ENCODE measurements at regions not wholly inside any gene's neighbourhood (a gene's known extent, or its start where the extent isn't known, plus 50 kb on each side); places are given as distances from the start of the nearest gene placed in this dataset.

DNA sequence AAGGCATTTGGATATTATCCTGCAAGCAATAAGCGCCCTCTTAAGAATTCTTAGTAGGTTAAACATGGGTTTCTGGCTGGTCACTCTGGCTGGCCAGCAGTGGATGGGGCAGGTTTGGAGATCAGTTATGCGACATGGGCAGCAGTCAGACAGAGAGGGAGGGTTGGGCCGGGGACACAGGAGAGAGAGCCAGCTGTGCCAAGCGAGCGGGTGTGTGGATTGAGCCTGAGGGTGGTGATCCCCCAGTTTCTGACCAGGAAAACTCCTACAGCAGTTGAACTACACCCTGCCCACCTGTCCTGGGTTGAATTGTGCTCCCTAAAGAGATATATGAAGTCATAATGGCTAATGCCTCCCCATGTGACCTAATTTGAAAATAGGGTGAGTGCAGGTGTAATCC, 671.2 kb downstream of the TBC1D22A start:
- no peak for TF ChIP-seq RAD21 (IDR thresholded peaks at IDR 0.05; ENCODE audit: low read depth)
- Histone ChIP-seq H3K4me1 (ENCODE audit: control insufficient read depth in 1 of 2, insufficient read depth in 2 of 2, low read length in 2 of 2) (no peaks in the 10 kb centered on the region), H3K9ac (ENCODE audit: low read length) (no peak overlapping the region), H3K36me3 (ENCODE audit: control insufficient read depth in 1 of 2, insufficient read depth in 2 of 2, low read length in 2 of 2) (no peaks in the 10 kb centered on the region), H3K9me3 (ENCODE audit: control insufficient read depth in 1 of 2, insufficient read depth in 1 of 2, low read depth in 1 of 2, low read length in 2 of 2) (no peaks in the 10 kb centered on the region), H3K9me2 (ENCODE audit: insufficient read depth) (no peaks in the 10 kb centered on the region), H3K27ac (ENCODE audit: low read depth, low read length) (no peak overlapping the region), H3K4me3 (replicated peaks in 1 of 2; ENCODE audit: low read depth in 1 of 2, low read length in 2 of 2) (no peak overlapping the region), H2AFZ (ENCODE audit: low read depth, low read length, poor library complexity, severe bottlenecking) (no peak overlapping the region), H3K4me2 (ENCODE audit: low read length) (no peak overlapping the region), H3K79me2 (ENCODE audit: insufficient read depth, low read length) (no peaks in the 10 kb centered on the region), H4K20me1 (ENCODE audit: insufficient read depth) (no peaks in the 10 kb centered on the region), H3K27me3 (ENCODE audit: insufficient read depth, low read length) (no peaks in the 10 kb centered on the region)
- RAD21 ChIA-PET (ENCODE audit: low non-redundant PET in 1 of 2, low total read pairs in 2 of 2, uncharacterized antibody in 2 of 2, unreplicated experiment in 2 of 2) = no interaction called here
- ATAC-seq = no peak
- intact Hi-C loops (cut with micrococcal nuclease) = no loop called here
- DNase-seq (ENCODE audit: low read depth, low spot score) = no peak
- BruUV-seq (replicated peaks) = no TSS peak
- POLR2A ChIA-PET = no interaction called here
- CTCF ChIA-PET = no interaction called here

DNA sequence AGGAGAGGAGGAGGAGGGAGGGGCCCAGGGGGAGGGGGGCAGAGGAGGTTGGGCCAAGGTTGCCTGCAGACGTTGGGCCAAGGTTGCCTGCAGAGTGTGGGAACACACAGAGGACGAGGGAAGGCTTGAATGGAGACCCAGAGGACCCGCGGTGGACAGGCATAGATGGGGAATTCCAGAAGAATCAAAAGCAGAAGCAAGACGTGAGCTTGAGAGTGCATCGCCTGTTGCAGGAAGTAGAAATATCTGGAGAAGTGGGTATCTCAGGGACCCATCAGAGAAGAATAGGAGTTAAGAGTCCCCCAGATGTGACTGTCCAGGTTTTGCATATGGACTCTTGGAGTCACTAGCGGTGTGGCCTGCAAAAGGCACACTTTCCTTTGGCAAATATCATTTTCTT, 670.2 kb downstream of the TBC1D22A start:
- ATAC-seq = no peak
- Histone ChIP-seq H3K27me3 (ENCODE audit: insufficient read depth, low read length) (no peaks in the 10 kb centered on the region), H3K4me3 (replicated peaks in 1 of 2; ENCODE audit: low read depth in 1 of 2, low read length in 2 of 2) (no peak overlapping the region), H3K4me2 (ENCODE audit: low read length) (no peak overlapping the region), H3K79me2 (ENCODE audit: insufficient read depth, low read length) (no peaks in the 10 kb centered on the region), H3K9ac (ENCODE audit: low read length) (no peak overlapping the region), H3K9me3 (ENCODE audit: control insufficient read depth in 1 of 2, insufficient read depth in 1 of 2, low read depth in 1 of 2, low read length in 2 of 2) (no peaks in the 10 kb centered on the region), H3K27ac (ENCODE audit: low read depth, low read length) (no peak overlapping the region), H4K20me1 (ENCODE audit: insufficient read depth) (no peaks in the 10 kb centered on the region), H3K4me1 (ENCODE audit: control insufficient read depth in 1 of 2, insufficient read depth in 2 of 2, low read length in 2 of 2) (no peaks in the 10 kb centered on the region), H3K36me3 (ENCODE audit: control insufficient read depth in 1 of 2, insufficient read depth in 2 of 2, low read length in 2 of 2) (no peaks in the 10 kb centered on the region), H3K9me2 (ENCODE audit: insufficient read depth) (no peaks in the 10 kb centered on the region), H2AFZ (ENCODE audit: low read depth, low read length, poor library complexity, severe bottlenecking) (no peak overlapping the region)
- CTCF ChIA-PET = no interaction called here
- TF ChIP-seq CEBPB (IDR thresholded peaks at IDR 0.05; ENCODE audit: low read depth) = no peak
- no peak for TF ChIP-seq YY1 (IDR thresholded peaks at IDR 0.05; ENCODE audit: extremely low read depth, insufficient replicate concordance, low read depth, low read length)
- TF ChIP-seq, protein P1, sequence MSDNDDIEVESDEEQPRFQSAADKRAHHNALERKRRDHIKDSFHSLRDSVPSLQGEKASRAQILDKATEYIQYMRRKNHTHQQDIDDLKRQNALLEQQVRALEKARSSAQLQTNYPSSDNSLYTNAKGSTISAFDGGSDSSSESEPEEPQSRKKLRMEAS (IDR thresholded peaks at IDR 0.05) = no peak
- TF ChIP-seq FOSL1 (IDR thresholded peaks at IDR 0.05; ENCODE audit: low read depth) = no peak
- no peak for TF ChIP-seq RAD21 (IDR thresholded peaks at IDR 0.05; ENCODE audit: low read depth)
- TF ChIP-seq SRF (IDR thresholded peaks at IDR 0.05; ENCODE audit: low read depth) = no peak
- TF ChIP-seq EZH2 (IDR thresholded peaks at IDR 0.05) = no peak
- no peak for TF ChIP-seq ATF3 (IDR thresholded peaks at IDR 0.05)
- BruUV-seq (replicated peaks) = no TSS peak
- RAD21 ChIA-PET (ENCODE audit: low non-redundant PET in 1 of 2, low total read pairs in 2 of 2, uncharacterized antibody in 2 of 2, unreplicated experiment in 2 of 2) = no interaction called here
- no peak for DNase-seq (ENCODE audit: low read depth, low spot score)
- POLR2A ChIA-PET = no interaction called here
- intact Hi-C loops (cut with micrococcal nuclease) = no loop called here
